IMR-90 (cell line): ENCODE measurements at regions not wholly inside any gene's neighbourhood (a gene's known extent, or its start where the extent isn't known, plus 50 kb on each side); places are given as distances from the start of the nearest gene placed in this dataset.

Experiments used
- BHLHE40 ChIP-seq: fragments of 150-350 bp; IDR thresholded peaks from 2 replicates; pipeline ENCODE4 v1.6.1; 2016; ENCODE audit warnings: mild to moderate bottlenecking, low read depth, low read length
- CEBPB ChIP-seq: IDR thresholded peaks from 2 replicates; pipeline ENCODE4 v1.6.1; 2012; ENCODE audit warnings: low read depth, low read length, improper control_type of control experiment
- CHD1 ChIP-seq: IDR thresholded peaks from 2 replicates; pipeline ENCODE4 v1.6.1; 2012; ENCODE audit warnings: low read depth, low read length, improper control_type of control experiment
- CTCF ChIP-seq: conservative IDR thresholded peaks from 2 replicates; pipeline ENCODE4 v1.5.1; 2012; ENCODE audit warnings: mild to moderate bottlenecking, low read depth, low read length, improper control_type of control experiment
- ELK1 ChIP-seq: fragments of 150-350 bp; IDR thresholded peaks from 2 replicates; pipeline ENCODE4 v1.6.1; 2016; ENCODE audit warnings: low read depth, mild to moderate bottlenecking, low read length, moderate library complexity, borderline replicate concordance
- FOS ChIP-seq: fragments of 150-350 bp; IDR thresholded peaks from 2 replicates; pipeline ENCODE4 v1.6.1; 2016; ENCODE audit warnings: low read depth, low read length
- MAZ ChIP-seq: IDR thresholded peaks from 2 replicates; pipeline ENCODE4 v1.6.1; 2012; ENCODE audit warnings: low read depth, mild to moderate bottlenecking, low read length, improper control_type of control experiment, moderate library complexity, borderline replicate concordance
- MXI1 ChIP-seq: IDR thresholded peaks from 2 replicates; pipeline ENCODE4 v1.6.1; 2012; ENCODE audit warnings: low read depth, mild to moderate bottlenecking, low read length, moderate library complexity, borderline replicate concordance
- POLR2A ChIP-seq: IDR thresholded peaks from 2 replicates; pipeline ENCODE4 v1.6.1; 2012; ENCODE audit warnings: mild to moderate bottlenecking, low read depth, low read length
- RAD21 ChIP-seq: IDR thresholded peaks from 2 replicates; pipeline ENCODE4 v1.6.1; 2012; ENCODE audit warnings: low read length, improper control_type of control experiment
- RCOR1 ChIP-seq: IDR thresholded peaks from 2 replicates; pipeline ENCODE4 v1.6.1; 2012; ENCODE audit warnings: mild to moderate bottlenecking, low read length, improper control_type of control experiment; ENCODE audit not compliant: insufficient replicate concordance
- RFX5 ChIP-seq: IDR thresholded peaks from 2 replicates; pipeline ENCODE4 v1.8.0; 2012; ENCODE audit warnings: low read depth, mild to moderate bottlenecking, low read length, moderate library complexity
- SMC3 ChIP-seq: fragments of 150-350 bp; IDR thresholded peaks from 2 replicates; pipeline ENCODE4 v1.6.1; 2016; ENCODE audit warnings: low read depth, mild to moderate bottlenecking, antibody characterized with exemption, low read length, moderate library complexity

GRCh38 chr1:162987866-162988265 lies 81.3 kb upstream of the RGS4 start:
- no peak for TF ChIP-seq MXI1
- TF ChIP-seq CTCF, result no peak
- TF ChIP-seq CHD1, result no peak
- TF ChIP-seq POLR2A, result no peak
- TF ChIP-seq CEBPB, result no peak
- no peak for TF ChIP-seq RAD21
- TF ChIP-seq FOS, result peak; percentile 37; the same call in 1 of the 2 replicates
- no peak for TF ChIP-seq BHLHE40
- no peak for TF ChIP-seq MAZ
- TF ChIP-seq SMC3, result no peak
- no peak for TF ChIP-seq RFX5
- no peak for TF ChIP-seq ELK1
- no peak for TF ChIP-seq RCOR1
